ENCODE measurements at regions not wholly inside any gene's neighbourhood (a gene's known extent, or its start where the extent isn't known, plus 50 kb on each side); places are given as distances from the start of the nearest gene placed in this dataset.

- DNase-seq (ENCODE audit: low read depth in 1 of 2, low spot score in 2 of 2) (no peak), FAIRE-seq (no peak)
- no peak overlapping the region for H3K14ac ChIP-seq (ENCODE audit: insufficient read length)
- no peak overlapping the region for H3K4me2 ChIP-seq (ENCODE audit: insufficient read depth in 1 of 2, low read depth in 2 of 2, low read length in 2 of 2)
- H2AFZ ChIP-seq (ENCODE audit: low read length) = no peak overlapping the region
- no peak overlapping the region for H2AK5ac ChIP-seq (ENCODE audit: low read depth, low read length)
- H3K23me2 ChIP-seq (ENCODE audit: low read depth, low read length) = no peaks in the 10 kb centered on the region
- H4K8ac ChIP-seq (ENCODE audit: extremely low read depth, insufficient read depth, low read length) = no peak overlapping the region
- H3K4ac ChIP-seq (replicated peaks; ENCODE audit: insufficient read length, low read depth, low read length) = no peak overlapping the region
- ChIA-PET CTCF (ENCODE audit: partially characterized antibody) (interaction anchor here (1.0 kb wide), 1 partner anchor 1566 kb away, joined by 4 read pairs; no protein-coding TSS in a partner anchor), POLR2A (ENCODE audit: partially characterized antibody) (no interaction called here)
- H3K27me3 ChIP-seq (replicated peaks in 1 of 4; ENCODE audit: control insufficient read depth in 3 of 4, extremely low read depth in 1 of 4, insufficient read depth in 3 of 4, low read length in 3 of 4) = no peaks in the 10 kb centered on the region
- no peaks in the 10 kb centered on the region for H3K79me2 ChIP-seq (ENCODE audit: control insufficient read depth in 1 of 2, insufficient read depth in 2 of 2, low read length in 2 of 2)
- no peak overlapping the region for H3K9ac ChIP-seq (replicated peaks in 1 of 4; ENCODE audit: extremely low read depth in 1 of 4, low read depth in 3 of 4, low read length in 3 of 4)
- H2BK120ac ChIP-seq (replicated peaks; ENCODE audit: low read depth, low read length) = no peak overlapping the region
- no peak overlapping the region for H4K91ac ChIP-seq (replicated peaks; ENCODE audit: insufficient read length, low read length)
- H2BK5ac ChIP-seq (ENCODE audit: low read depth, low read length) = no peak overlapping the region
- no peak overlapping the region for H2BK20ac ChIP-seq (ENCODE audit: low read length)
- no peaks in the 10 kb centered on the region for H4K20me1 ChIP-seq (replicated peaks in 1 of 2; ENCODE audit: control insufficient read depth in 1 of 2, insufficient read depth in 2 of 2, low read length in 2 of 2)
- H3K4me1 ChIP-seq (replicated peaks in 1 of 4; ENCODE audit: control insufficient read depth in 3 of 4, insufficient read depth in 4 of 4, low read length in 3 of 4) = no peaks in the 10 kb centered on the region
- H3K23ac ChIP-seq (ENCODE audit: insufficient read length) = no peak overlapping the region
- H2BK12ac ChIP-seq (ENCODE audit: low read depth, low read length) = no peak overlapping the region
- TF ChIP-seq SAP30 (IDR thresholded peaks at IDR 0.05; ENCODE audit: insufficient read depth, insufficient replicate concordance, low read length) (no peak), CHD2 (IDR thresholded peaks at IDR 0.05; ENCODE audit: low read length) (no peak), CBX8 (IDR thresholded peaks at IDR 0.05; ENCODE audit: borderline replicate concordance, low read depth, low read length) (no peak), SUZ12 (IDR thresholded peaks at IDR 0.05; ENCODE audit: low read length) (no peak), TCF12 (IDR thresholded peaks at IDR 0.05; ENCODE audit: low read depth, low read length) (no peak)
- no peak overlapping the region for H3K27ac ChIP-seq (ENCODE audit: low read depth, low read length)
- 84% methylated on average over 5 of the region's 5 CpGs; no CpG with 5 or more reads in 1 of the 2 experiments for WGBS, 2 experiments (ENCODE audit: extremely low coverage in 1 of 2, insufficient coverage in 1 of 2, insufficient read length in 1 of 2, insufficient replicate concordance in 2 of 2, low coverage in 1 of 2, low lambda C conversion rate in 2 of 2, missing lambda C conversion rate in 1 of 2)
- H3K79me1 ChIP-seq (ENCODE audit: low read depth, low read length) = no peaks in the 10 kb centered on the region
- H3K4me3 ChIP-seq (ENCODE audit: extremely low read depth in 1 of 4, insufficient read depth in 2 of 4, low read depth in 3 of 4, low read length in 4 of 4) = no peak overlapping the region
- no peak overlapping the region for H2BK15ac ChIP-seq (ENCODE audit: low read length)
- H3K56ac ChIP-seq (replicated peaks; ENCODE audit: insufficient read length, low read depth, low read length) = no peak overlapping the region
- no peaks in the 10 kb centered on the region for H3K9me3 ChIP-seq (ENCODE audit: insufficient read depth in 2 of 2, low read depth in 1 of 2, low read length in 1 of 2)
- H4K5ac ChIP-seq (ENCODE audit: insufficient read length, low read depth, low read length) = no peak overlapping the region
- no peak overlapping the region for H3K18ac ChIP-seq (ENCODE audit: extremely low read depth, low read length)
- no peaks in the 10 kb centered on the region for H3K36me3 ChIP-seq (ENCODE audit: control insufficient read depth in 2 of 4, insufficient read depth in 4 of 4, low read length in 3 of 4)
These were observed 771.7 kb downstream of the EPHA7 start for GRCh38 chr6:92647630-92648029.

Data from H1 (cell line).